K562 (cell line): ENCODE measurements at regions not wholly inside any gene's neighbourhood (a gene's known extent, or its start where the extent isn't known, plus 50 kb on each side); places are given as distances from the start of the nearest gene placed in this dataset.

Experiments used
- ARNT ChIP-seq, 2 experiments: fragments of 450-650 bp; IDR thresholded peaks; 2 replicates each; pipeline ENCODE4 v1.6.1; 2016; ENCODE audit warnings: mild to moderate bottlenecking in 1 of 2
- BRF1 ChIP-seq: IDR thresholded peaks from 3 replicates; pipeline ENCODE4 v1.6.1; 2011; ENCODE audit warnings: borderline replicate concordance, mild to moderate bottlenecking; ENCODE audit not compliant: insufficient read length; ENCODE audit errors: extremely low read depth
- FOSL1 ChIP-seq: fragments of 200-800 bp; sonication (Bioruptor generic); conservative IDR thresholded peaks from 2 replicates; pipeline ENCODE4 v1.6.1; 2016; ENCODE audit warnings: missing genetic modification characterization, missing compliant biosample characterization
- MEIS2 ChIP-seq: fragments of 450-650 bp; IDR thresholded peaks from 2 replicates; pipeline ENCODE4 v1.6.1; 2014; ENCODE audit warnings: mild to moderate bottlenecking; ENCODE audit not compliant: partially characterized antibody
- ZNF121 ChIP-seq: sonication (generic); formaldehyde crosslinking; conservative IDR thresholded peaks from 2 replicates; pipeline ENCODE4 v1.8.0; 2022; ENCODE audit warnings: missing genetic modification reagents
- TF ChIP-seq, protein P1 (sequence below): fragments of 450-650 bp; IDR thresholded peaks from 2 replicates; pipeline ENCODE4 v1.6.1; 2016; ENCODE audit warnings: mild to moderate bottlenecking, moderate library complexity
- TF ChIP-seq, protein P2 (sequence below): fragments of 450-650 bp; IDR thresholded peaks from 2 replicates; pipeline ENCODE4 v1.6.1; 2017; ENCODE audit warnings: antibody characterized with exemption, mild to moderate bottlenecking
- TF ChIP-seq, protein P3 (sequence below): sonication (generic); formaldehyde crosslinking; IDR thresholded peaks from 2 replicates; pipeline ENCODE4 v1.8.1; 2023; ENCODE audit warnings: mild to moderate bottlenecking, missing genetic modification reagents, moderate library complexity

DNA sequence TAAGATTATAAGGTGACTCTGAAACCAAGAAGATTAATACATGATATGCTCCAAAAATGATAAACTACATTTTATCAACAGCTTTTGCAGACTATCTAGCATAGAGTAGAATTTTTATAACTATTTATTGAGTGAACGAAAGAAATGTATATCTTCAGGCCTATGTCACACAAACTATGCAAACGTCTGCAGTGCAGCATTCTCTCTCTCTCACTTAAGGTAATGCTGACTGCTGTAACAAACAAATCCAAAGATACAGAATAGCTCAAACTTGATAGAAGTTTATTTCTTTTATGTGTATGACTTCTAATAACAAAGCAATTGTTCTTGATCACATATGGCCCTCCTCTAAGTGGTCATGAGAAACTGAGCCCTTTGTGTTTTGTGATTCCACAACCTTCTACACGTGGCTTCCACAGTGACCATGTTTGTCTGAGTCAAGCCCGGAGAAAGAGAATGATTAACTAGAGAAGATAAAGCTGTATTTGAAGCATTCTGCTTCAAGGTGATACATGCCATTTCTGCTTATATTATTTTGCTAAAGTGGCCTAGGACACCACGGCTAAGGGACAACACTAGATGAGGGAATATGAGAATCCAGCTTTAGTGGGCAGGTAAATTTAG is 1352.7 kb upstream of the TMEM132C start (continued):
- TF ChIP-seq, protein P1, sequence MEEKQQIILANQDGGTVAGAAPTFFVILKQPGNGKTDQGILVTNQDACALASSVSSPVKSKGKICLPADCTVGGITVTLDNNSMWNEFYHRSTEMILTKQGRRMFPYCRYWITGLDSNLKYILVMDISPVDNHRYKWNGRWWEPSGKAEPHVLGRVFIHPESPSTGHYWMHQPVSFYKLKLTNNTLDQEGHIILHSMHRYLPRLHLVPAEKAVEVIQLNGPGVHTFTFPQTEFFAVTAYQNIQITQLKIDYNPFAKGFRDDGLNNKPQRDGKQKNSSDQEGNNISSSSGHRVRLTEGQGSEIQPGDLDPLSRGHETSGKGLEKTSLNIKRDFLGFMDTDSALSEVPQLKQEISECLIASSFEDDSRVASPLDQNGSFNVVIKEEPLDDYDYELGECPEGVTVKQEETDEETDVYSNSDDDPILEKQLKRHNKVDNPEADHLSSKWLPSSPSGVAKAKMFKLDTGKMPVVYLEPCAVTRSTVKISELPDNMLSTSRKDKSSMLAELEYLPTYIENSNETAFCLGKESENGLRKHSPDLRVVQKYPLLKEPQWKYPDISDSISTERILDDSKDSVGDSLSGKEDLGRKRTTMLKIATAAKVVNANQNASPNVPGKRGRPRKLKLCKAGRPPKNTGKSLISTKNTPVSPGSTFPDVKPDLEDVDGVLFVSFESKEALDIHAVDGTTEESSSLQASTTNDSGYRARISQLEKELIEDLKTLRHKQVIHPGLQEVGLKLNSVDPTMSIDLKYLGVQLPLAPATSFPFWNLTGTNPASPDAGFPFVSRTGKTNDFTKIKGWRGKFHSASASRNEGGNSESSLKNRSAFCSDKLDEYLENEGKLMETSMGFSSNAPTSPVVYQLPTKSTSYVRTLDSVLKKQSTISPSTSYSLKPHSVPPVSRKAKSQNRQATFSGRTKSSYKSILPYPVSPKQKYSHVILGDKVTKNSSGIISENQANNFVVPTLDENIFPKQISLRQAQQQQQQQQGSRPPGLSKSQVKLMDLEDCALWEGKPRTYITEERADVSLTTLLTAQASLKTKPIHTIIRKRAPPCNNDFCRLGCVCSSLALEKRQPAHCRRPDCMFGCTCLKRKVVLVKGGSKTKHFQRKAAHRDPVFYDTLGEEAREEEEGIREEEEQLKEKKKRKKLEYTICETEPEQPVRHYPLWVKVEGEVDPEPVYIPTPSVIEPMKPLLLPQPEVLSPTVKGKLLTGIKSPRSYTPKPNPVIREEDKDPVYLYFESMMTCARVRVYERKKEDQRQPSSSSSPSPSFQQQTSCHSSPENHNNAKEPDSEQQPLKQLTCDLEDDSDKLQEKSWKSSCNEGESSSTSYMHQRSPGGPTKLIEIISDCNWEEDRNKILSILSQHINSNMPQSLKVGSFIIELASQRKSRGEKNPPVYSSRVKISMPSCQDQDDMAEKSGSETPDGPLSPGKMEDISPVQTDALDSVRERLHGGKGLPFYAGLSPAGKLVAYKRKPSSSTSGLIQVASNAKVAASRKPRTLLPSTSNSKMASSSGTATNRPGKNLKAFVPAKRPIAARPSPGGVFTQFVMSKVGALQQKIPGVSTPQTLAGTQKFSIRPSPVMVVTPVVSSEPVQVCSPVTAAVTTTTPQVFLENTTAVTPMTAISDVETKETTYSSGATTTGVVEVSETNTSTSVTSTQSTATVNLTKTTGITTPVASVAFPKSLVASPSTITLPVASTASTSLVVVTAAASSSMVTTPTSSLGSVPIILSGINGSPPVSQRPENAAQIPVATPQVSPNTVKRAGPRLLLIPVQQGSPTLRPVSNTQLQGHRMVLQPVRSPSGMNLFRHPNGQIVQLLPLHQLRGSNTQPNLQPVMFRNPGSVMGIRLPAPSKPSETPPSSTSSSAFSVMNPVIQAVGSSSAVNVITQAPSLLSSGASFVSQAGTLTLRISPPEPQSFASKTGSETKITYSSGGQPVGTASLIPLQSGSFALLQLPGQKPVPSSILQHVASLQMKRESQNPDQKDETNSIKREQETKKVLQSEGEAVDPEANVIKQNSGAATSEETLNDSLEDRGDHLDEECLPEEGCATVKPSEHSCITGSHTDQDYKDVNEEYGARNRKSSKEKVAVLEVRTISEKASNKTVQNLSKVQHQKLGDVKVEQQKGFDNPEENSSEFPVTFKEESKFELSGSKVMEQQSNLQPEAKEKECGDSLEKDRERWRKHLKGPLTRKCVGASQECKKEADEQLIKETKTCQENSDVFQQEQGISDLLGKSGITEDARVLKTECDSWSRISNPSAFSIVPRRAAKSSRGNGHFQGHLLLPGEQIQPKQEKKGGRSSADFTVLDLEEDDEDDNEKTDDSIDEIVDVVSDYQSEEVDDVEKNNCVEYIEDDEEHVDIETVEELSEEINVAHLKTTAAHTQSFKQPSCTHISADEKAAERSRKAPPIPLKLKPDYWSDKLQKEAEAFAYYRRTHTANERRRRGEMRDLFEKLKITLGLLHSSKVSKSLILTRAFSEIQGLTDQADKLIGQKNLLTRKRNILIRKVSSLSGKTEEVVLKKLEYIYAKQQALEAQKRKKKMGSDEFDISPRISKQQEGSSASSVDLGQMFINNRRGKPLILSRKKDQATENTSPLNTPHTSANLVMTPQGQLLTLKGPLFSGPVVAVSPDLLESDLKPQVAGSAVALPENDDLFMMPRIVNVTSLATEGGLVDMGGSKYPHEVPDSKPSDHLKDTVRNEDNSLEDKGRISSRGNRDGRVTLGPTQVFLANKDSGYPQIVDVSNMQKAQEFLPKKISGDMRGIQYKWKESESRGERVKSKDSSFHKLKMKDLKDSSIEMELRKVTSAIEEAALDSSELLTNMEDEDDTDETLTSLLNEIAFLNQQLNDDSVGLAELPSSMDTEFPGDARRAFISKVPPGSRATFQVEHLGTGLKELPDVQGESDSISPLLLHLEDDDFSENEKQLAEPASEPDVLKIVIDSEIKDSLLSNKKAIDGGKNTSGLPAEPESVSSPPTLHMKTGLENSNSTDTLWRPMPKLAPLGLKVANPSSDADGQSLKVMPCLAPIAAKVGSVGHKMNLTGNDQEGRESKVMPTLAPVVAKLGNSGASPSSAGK, result peak; percentile 72
- TF ChIP-seq ZNF121 (no peak), ARNT (IDR thresholded peaks at IDR 0.05) (no peak), MEIS2 (no peak), BRF1 (no peak), FOSL1 (tag) (peak; percentile 27; the same call in 1 of the 2 replicates)
- TF ChIP-seq, protein P2, sequence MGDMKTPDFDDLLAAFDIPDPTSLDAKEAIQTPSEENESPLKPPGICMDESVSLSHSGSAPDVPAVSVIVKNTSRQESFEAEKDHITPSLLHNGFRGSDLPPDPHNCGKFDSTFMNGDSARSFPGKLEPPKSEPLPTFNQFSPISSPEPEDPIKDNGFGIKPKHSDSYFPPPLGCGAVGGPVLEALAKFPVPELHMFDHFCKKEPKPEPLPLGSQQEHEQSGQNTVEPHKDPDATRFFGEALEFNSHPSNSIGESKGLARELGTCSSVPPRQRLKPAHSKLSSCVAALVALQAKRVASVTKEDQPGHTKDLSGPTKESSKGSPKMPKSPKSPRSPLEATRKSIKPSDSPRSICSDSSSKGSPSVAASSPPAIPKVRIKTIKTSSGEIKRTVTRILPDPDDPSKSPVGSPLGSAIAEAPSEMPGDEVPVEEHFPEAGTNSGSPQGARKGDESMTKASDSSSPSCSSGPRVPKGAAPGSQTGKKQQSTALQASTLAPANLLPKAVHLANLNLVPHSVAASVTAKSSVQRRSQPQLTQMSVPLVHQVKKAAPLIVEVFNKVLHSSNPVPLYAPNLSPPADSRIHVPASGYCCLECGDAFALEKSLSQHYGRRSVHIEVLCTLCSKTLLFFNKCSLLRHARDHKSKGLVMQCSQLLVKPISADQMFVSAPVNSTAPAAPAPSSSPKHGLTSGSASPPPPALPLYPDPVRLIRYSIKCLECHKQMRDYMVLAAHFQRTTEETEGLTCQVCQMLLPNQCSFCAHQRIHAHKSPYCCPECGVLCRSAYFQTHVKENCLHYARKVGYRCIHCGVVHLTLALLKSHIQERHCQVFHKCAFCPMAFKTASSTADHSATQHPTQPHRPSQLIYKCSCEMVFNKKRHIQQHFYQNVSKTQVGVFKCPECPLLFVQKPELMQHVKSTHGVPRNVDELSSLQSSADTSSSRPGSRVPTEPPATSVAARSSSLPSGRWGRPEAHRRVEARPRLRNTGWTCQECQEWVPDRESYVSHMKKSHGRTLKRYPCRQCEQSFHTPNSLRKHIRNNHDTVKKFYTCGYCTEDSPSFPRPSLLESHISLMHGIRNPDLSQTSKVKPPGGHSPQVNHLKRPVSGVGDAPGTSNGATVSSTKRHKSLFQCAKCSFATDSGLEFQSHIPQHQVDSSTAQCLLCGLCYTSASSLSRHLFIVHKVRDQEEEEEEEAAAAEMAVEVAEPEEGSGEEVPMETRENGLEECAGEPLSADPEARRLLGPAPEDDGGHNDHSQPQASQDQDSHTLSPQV, result peak; percentile 71; the same call in 1 of the 2 replicates
- TF ChIP-seq, protein P3, sequence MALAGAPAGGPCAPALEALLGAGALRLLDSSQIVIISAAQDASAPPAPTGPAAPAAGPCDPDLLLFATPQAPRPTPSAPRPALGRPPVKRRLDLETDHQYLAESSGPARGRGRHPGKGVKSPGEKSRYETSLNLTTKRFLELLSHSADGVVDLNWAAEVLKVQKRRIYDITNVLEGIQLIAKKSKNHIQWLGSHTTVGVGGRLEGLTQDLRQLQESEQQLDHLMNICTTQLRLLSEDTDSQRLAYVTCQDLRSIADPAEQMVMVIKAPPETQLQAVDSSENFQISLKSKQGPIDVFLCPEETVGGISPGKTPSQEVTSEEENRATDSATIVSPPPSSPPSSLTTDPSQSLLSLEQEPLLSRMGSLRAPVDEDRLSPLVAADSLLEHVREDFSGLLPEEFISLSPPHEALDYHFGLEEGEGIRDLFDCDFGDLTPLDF, result no peak
